ENCODE measurements at regions not wholly inside any gene's neighbourhood (a gene's known extent, or its start where the extent isn't known, plus 50 kb on each side); places are given as distances from the start of the nearest gene placed in this dataset.
A peak's percentile ranks its signal among the peaks of the same experiment; 100 is the strongest.

GRCh38 chr19:30165228-30165813 is 206.9 kb upstream of the ZNF536 start:
- peak in 1 of 10 donors; percentile 47 for DNase-seq
- intact Hi-C loops (cut with DNase I), result no loop called here

DNA sequence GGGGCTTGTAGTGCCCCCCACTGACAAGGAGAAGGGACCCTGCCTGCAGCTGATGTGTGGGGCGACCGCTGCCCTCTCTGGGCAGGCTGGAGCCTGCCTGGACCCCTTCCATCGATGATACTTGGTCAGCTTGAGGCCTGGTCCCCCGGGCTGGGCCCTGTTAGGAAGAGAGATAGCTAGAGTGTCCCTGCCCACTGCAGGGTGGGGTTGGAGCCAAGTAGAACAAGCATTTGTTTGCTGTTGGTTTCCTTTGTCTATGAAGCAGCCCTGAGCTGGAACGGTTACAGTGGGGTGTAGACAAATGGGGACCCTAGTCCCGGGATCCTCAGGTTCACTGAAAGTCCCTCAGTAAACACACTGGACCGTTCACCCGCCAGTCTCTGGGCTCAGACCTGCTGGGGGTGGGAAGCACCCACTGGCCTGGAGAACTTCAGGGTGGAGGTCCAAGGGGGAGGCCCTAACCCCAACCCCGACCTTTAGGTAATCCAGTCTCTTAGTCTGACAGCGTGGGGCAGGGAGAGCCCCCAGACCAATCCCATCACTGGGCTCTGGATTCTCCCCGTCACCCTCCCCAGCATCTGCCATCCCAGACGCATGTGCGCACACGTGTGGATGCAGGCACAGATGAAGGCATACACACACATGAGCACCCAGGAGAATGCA is 204.8 kb upstream of the ZNF536 start:
- DNase-seq, result no peak
- intact Hi-C loops (cut with DNase I), result no loop called here

- no peak for DNase-seq
- intact Hi-C loops (cut with DNase I), result no loop called here
Observed at GRCh38 chr19:30167976-30168635, 204.1 kb upstream of the ZNF536 start.

- intact Hi-C loops (cut with DNase I), result no loop called here
- peak in 2 of 10 donors; percentile 39 to 49 for DNase-seq
Observed at GRCh38 chr19:30168760-30169159, 203.4 kb upstream of the ZNF536 start.

DNA sequence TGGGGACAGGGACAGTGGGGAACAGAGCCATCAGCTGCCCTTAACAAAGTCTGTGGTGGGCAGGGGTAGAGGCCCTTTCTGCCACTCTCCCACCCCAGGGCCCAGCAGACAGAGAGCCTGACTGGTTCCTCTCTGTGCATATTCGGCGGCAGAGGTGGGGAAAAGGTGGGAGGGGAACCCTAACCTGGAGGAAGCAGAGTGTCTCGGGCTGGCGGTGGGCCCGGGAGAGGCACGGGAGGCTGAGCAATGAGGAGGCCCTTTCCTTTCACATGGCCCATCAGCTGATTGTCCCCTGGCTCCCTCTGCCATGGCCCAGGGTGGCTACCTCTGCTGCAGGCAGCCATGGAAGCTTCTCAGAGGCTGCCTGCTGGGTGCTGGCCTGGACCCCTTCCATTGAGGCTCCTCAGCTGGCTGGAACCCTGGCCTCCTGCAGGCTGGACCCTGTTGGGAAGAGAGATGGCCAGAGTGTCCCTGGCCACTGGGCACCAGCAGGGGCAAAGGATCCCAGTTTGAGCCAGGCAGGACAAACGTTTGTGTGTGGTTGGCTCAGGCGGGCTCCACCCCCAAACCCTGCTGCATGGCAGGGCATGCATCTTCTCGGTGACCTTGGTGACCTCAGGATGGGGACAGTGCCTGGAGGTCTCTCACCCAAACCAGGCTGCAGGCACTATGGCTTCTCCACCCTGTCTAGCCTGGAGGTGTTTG is 202.8 kb upstream of the ZNF536 start:
- intact Hi-C loops (cut with DNase I), result no loop called here

DNA sequence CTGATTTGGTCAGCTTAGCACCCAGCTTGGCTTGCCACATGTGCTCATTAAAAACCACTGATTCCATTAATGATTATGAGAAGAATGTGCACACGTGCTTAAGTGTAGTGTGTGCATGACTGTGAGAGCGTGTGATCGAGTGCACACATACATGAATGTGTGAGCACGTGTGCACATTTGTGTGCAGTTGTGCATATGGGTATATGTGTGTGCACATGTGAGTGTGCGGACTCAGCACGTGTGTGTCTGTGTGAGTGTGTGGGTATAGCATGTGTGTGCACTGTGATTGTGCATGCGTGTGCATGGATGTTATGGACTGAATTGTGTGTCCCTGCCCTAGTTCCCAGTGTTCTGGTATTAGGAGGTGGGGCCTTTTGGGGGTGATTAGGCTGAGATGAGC is 202.1 kb upstream of the ZNF536 start:
- DNase-seq, result no peak
- intact Hi-C loops (cut with DNase I), result no loop called here

More for the DNA sequence above, 202.8 kb upstream of the ZNF536 start:
- DNase-seq, result peak in 2 of 10 donors; percentile 34 to 47

GRCh38 chr19:30170495-30171137 is 201.6 kb upstream of the ZNF536 start:
- intact Hi-C loops (cut with DNase I), result no loop called here
- DNase-seq, result no peak

- no peak for DNase-seq
- intact Hi-C loops (cut with DNase I), result no loop called here
Observed at GRCh38 chr19:30171138-30171635, 201.0 kb upstream of the ZNF536 start.

- intact Hi-C loops (cut with DNase I), result no loop called here
- DNase-seq, result peak in 1 of 10 donors; percentile 32
Observed at GRCh38 chr19:30171795-30172612, 200.2 kb upstream of the ZNF536 start.

DNA sequence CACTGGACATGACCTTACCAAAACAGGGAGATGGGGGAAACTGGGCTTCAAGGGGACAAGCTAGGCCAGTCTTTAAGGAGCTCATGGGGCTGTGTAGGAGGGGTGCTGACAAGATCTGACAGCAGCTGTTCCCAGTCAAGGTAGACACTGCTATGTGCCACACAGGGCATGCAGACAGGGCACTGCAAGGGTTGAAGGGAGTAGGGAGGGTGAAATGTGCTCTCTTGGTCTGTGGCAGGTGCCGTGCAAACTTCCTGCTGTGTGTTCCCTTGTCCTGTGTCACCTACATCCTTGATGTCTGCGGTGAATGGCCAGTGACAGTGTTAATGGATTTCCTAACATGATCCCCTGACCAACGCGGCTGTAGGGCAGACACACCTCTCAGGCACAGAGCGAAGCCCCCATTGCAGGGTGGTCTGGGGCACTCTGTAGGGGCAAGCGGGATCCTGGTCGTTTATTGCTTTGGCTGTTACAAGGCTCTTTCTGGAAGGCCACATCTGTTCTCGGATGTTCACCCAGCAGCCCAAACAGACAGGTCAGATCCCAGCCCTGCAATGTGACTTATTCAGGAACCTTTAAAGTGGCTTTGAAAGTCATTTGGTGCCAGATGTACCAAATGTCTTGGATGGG is 199.5 kb upstream of the ZNF536 start:
- DNase-seq, result no peak
- intact Hi-C loops (cut with DNase I), result no loop called here

DNA sequence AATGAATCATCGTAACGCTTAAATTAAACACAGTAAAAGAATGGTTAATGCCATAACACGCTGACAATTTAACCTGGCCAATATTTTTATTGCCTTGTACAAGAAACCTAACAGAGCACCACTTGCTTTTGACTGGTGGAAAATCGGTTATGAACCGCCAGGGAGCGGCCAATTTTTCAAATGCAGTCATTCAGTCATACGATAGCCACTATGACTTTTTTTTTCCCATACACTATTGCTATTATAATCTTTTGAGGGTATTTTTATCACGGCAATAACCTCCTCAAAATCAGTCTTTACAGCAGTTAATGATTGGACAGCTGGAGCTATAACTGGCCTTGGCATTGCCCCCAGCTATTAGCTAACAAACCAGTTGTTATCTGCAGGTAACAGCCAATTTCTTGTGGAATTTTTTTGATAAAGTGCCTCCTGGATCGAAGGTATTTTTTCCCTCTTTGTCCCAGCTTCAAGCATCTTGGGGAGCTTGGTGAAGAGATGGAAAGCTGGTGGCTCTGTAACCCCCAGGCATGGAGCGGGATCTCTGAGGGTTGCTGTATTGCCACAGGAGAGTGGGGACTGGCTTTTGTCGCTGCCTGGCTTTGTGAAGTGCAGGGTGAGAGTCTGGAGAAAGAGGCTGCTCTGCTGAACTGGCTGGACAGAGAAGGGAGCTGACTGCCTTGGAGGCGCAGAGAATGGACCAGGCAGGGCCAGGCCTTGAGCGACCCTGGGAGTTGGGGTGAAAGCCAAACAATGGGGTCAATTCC is 198.4 kb upstream of the ZNF536 start:
- no peak for DNase-seq
- intact Hi-C loops (cut with DNase I), result no loop called here

- intact Hi-C loops (cut with DNase I), result no loop called here
- DNase-seq, result peak in 1 of 10 donors; percentile 27
Observed at GRCh38 chr19:30174357-30174645, 197.9 kb upstream of the ZNF536 start.

- intact Hi-C loops (cut with DNase I), result no loop called here
- DNase-seq, result no peak
Observed at GRCh38 chr19:30174791-30175190, 197.4 kb upstream of the ZNF536 start.

DNA sequence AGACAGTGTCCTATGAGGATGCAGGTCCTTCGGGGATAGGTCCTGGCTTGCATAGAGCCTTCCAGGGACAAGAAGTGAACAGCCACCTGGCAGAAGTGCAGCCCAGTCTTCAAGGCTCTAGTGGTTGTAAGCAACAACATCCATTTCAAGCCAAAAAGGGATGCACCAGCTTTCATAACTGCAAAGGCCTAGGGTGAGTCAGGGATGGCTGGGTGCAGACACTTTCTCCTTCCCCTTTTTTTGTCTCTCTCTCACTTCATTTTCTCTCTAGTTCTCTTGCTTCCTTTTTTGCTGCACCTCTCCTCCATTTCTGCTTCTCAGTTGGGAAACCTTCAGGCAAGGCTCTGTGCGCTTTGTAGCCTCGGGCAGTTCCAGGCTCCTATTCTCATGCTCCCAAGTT is 196.2 kb upstream of the ZNF536 start:
- no peak for DNase-seq
- intact Hi-C loops (cut with DNase I), result no loop called here

- intact Hi-C loops (cut with DNase I), result no loop called here
- no peak for DNase-seq
Observed at GRCh38 chr19:30178721-30179402, 193.3 kb upstream of the ZNF536 start.

GRCh38 chr19:30180691-30181090 is 191.5 kb upstream of the ZNF536 start:
- intact Hi-C loops (cut with DNase I), result no loop called here
- no peak for DNase-seq

DNA sequence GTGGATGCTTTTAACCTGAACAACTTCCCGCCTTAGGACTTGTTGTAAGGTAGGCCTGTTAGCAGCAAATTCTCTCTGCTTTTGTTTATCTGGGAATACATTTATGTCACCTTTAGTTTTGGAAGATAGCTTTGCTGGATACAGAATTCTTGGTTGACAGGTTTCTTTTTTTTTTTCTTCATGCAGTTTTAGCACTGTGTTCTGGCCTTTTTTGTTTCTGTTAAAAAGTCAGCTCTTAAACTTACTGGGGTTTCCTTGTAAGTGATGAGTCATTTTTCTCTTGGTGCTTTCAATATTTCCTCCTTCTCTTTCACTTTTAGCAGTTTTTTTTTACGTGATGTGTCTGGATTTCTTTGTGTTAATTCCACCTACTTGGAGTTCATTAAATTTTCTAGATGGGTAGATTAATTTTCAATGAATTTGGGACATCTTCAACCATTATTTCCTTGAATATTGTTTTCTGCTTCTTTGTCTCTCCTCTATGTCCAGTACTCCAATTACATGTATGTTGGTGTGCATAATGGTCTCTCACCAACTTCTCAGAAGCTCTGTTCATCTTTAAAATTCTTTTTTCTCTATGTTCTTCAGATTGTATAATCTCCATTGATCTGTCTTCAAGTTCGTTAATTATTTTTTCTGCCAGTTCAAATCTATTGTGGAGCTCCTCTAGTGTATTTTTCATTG is 188.2 kb upstream of the ZNF536 start:
- intact Hi-C loops (cut with DNase I), result no loop called here
- DNase-seq, result no peak

Measured in posterior cingulate gyrus (tissue), 11 donors.